Osteocyte (in vitro differentiated cells): ENCODE measurements at regions not wholly inside any gene's neighbourhood (a gene's known extent, or its start where the extent isn't known, plus 50 kb on each side); places are given as distances from the start of the nearest gene placed in this dataset.

Experiments used
- DNase-seq: peaks from one replicate; pipeline ENCODE4 v3.0.0; 2021; ENCODE audit warnings: mixed read lengths; ENCODE audit not compliant: unreplicated experiment; ENCODE audit errors: extremely low spot score
- H3K27ac Mint-ChIP-seq: one replicate; pipeline ENCODE4 v1.8.0; 2021; ENCODE audit warnings: mild to moderate bottlenecking, mixed read lengths; ENCODE audit not compliant: unreplicated experiment
- H3K27me3 Mint-ChIP-seq: one replicate; pipeline ENCODE4 v1.8.0; 2021; ENCODE audit warnings: mixed read lengths; ENCODE audit not compliant: unreplicated experiment
- H3K36me3 Mint-ChIP-seq: one replicate; pipeline ENCODE4 v1.8.0; 2021; ENCODE audit warnings: mixed read lengths; ENCODE audit not compliant: unreplicated experiment
- H3K4me1 Mint-ChIP-seq: one replicate; pipeline ENCODE4 v1.8.0; 2021; ENCODE audit warnings: mixed read lengths; ENCODE audit not compliant: unreplicated experiment
- H3K4me3 Mint-ChIP-seq: one replicate; pipeline ENCODE4 v1.8.0; 2021; ENCODE audit warnings: mild to moderate bottlenecking, moderate library complexity, mixed read lengths; ENCODE audit not compliant: unreplicated experiment
- H3K9me3 Mint-ChIP-seq: one replicate; pipeline ENCODE4 v1.8.0; 2021; ENCODE audit warnings: mixed read lengths; ENCODE audit not compliant: unreplicated experiment
- TF ChIP-seq, protein P1 (sequence below): fragments of 200-600 bp; sonication (generic); IDR thresholded peaks from 2 replicates; pipeline ENCODE4 v1.5.0; 2021; ENCODE audit warnings: antibody characterized with exemption, mild to moderate bottlenecking, moderate library complexity

GRCh38 chr2:107635883-107636282, 190.8 kb upstream of the RGPD4 start:
- no peaks in the 10 kb centered on the region for H3K4me1 Mint-ChIP-seq
- H3K27me3 Mint-ChIP-seq: no peaks in the 10 kb centered on the region
- TF ChIP-seq, protein P1, sequence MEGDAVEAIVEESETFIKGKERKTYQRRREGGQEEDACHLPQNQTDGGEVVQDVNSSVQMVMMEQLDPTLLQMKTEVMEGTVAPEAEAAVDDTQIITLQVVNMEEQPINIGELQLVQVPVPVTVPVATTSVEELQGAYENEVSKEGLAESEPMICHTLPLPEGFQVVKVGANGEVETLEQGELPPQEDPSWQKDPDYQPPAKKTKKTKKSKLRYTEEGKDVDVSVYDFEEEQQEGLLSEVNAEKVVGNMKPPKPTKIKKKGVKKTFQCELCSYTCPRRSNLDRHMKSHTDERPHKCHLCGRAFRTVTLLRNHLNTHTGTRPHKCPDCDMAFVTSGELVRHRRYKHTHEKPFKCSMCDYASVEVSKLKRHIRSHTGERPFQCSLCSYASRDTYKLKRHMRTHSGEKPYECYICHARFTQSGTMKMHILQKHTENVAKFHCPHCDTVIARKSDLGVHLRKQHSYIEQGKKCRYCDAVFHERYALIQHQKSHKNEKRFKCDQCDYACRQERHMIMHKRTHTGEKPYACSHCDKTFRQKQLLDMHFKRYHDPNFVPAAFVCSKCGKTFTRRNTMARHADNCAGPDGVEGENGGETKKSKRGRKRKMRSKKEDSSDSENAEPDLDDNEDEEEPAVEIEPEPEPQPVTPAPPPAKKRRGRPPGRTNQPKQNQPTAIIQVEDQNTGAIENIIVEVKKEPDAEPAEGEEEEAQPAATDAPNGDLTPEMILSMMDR: no peak
- H3K27ac Mint-ChIP-seq: no peak overlapping the region
- no peak overlapping the region for H3K4me3 Mint-ChIP-seq
- DNase-seq: no peak
- H3K9me3 Mint-ChIP-seq: peaks cover 36% of the 10 kb centered on the region
- peaks cover 9% of the 10 kb centered on the region for H3K36me3 Mint-ChIP-seq

DNA sequence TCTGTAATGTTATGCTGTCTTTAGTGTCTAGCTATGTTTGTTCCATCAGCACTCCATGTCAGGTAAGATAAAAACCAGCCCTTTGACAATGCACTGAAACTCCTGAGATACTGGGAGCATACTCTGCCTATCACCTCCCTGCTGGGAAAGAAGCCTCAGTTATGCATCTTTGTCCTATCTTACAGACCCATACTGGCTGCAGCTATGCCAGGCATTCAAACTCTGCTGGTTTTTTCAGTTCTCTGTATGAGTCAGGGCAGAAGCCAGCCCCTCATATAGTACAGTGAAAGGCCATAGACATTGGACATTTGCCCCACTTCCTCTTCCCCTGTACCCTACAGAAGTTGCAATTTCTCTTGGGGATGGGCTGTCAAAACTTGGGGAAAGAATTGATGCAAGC, 181.1 kb upstream of the RGPD4 start:
- no peak overlapping the region for H3K4me3 Mint-ChIP-seq
- TF ChIP-seq, protein P1: no peak
- H3K27ac Mint-ChIP-seq: no peak overlapping the region
- peaks cover 1% of the 10 kb centered on the region for H3K4me1 Mint-ChIP-seq
- no peaks in the 10 kb centered on the region for H3K27me3 Mint-ChIP-seq
- no peak for DNase-seq
- peaks cover 43% of the 10 kb centered on the region for H3K9me3 Mint-ChIP-seq
- H3K36me3 Mint-ChIP-seq: peaks cover 10% of the 10 kb centered on the region

- Mint-ChIP-seq H3K27me3 (no peaks in the 10 kb centered on the region), H3K9me3 (peaks cover 25% of the 10 kb centered on the region), H3K4me1 (peaks cover 6% of the 10 kb centered on the region), H3K27ac (no peak overlapping the region), H3K36me3 (peaks cover 7% of the 10 kb centered on the region), H3K4me3 (no peak overlapping the region)
- TF ChIP-seq, protein P1: no peak
- DNase-seq: no peak
Measured at GRCh38 chr2:107648781-107649404, 177.8 kb upstream of the RGPD4 start.

DNA sequence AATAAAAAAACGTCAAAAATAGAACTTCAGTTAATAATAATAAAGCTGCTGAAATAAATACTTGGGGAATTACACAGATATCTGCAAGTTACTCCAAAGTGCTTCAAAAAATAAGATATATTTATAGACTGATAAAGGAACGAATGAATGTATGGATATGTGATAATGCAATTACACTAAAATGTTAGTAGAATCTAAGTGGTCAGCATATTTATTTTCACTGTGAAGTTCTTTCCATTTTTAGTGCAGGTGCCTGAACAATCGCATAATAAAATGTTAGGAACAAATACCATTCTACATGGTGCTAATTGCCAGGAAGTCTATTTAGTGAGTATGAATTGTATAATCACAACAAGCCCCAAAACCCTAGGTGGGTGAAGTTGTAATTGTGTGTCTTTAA, 169.6 kb upstream of the RGPD4 start:
- Mint-ChIP-seq H3K27ac (no peak overlapping the region), H3K9me3 (peaks cover 8% of the 10 kb centered on the region), H3K36me3 (no peaks in the 10 kb centered on the region), H3K4me3 (no peak overlapping the region), H3K27me3 (peaks cover 6% of the 10 kb centered on the region), H3K4me1 (no peaks in the 10 kb centered on the region)
- TF ChIP-seq, protein P1: no peak
- DNase-seq: no peak

GRCh38 chr2:107663632-107664031, 163.1 kb upstream of the RGPD4 start:
- no peak for DNase-seq
- Mint-ChIP-seq H3K4me3 (no peak overlapping the region), H3K27me3 (peaks cover 8% of the 10 kb centered on the region), H3K36me3 (no peaks in the 10 kb centered on the region), H3K9me3 (peaks cover 8% of the 10 kb centered on the region), H3K4me1 (peaks cover 4% of the 10 kb centered on the region), H3K27ac (no peak overlapping the region)
- TF ChIP-seq, protein P1: no peak
